ENCODE measurements at regions not wholly inside any gene's neighbourhood (a gene's known extent, or its start where the extent isn't known, plus 50 kb on each side); places are given as distances from the start of the nearest gene placed in this dataset.

GRCh38 chr9:13491138-13491492, 211.6 kb upstream of the MPDZ start:
- DNase-seq (ENCODE audit: low read depth), result no peak

- DNase-seq (ENCODE audit: low read depth), result no peak
Measured at GRCh38 chr9:13487936-13488335, 208.4 kb upstream of the MPDZ start.

GRCh38 chr9:13487498-13487897, 208.0 kb upstream of the MPDZ start:
- DNase-seq (ENCODE audit: low read depth), result no peak

GRCh38 chr9:13487071-13487470, 207.6 kb upstream of the MPDZ start:
- DNase-seq (ENCODE audit: low read depth), result no peak

- peak; percentile 9 for DNase-seq (ENCODE audit: low read depth)
Measured at GRCh38 chr9:13485068-13485596, 205.6 kb upstream of the MPDZ start.

GRCh38 chr9:13484186-13484585, 204.7 kb upstream of the MPDZ start:
- DNase-seq (ENCODE audit: low read depth), result no peak

- no peak for DNase-seq (ENCODE audit: low read depth)
Measured at GRCh38 chr9:13481274-13481673, 201.8 kb upstream of the MPDZ start.

- DNase-seq (ENCODE audit: low read depth), result no peak
Measured at GRCh38 chr9:13480693-13481092, 201.2 kb upstream of the MPDZ start.

- DNase-seq (ENCODE audit: low read depth), result no peak
Measured at GRCh38 chr9:13479096-13479495, 199.6 kb upstream of the MPDZ start.

GRCh38 chr9:13478639-13479038, 199.1 kb upstream of the MPDZ start:
- no peak for DNase-seq (ENCODE audit: low read depth)

GRCh38 chr9:13478160-13478559, 198.7 kb upstream of the MPDZ start:
- DNase-seq (ENCODE audit: low read depth), result no peak

- DNase-seq (ENCODE audit: low read depth), result no peak
Measured at GRCh38 chr9:13470836-13471235, 191.3 kb upstream of the MPDZ start.

GRCh38 chr9:13467157-13467556, 187.7 kb upstream of the MPDZ start:
- DNase-seq (ENCODE audit: low read depth), result no peak

- DNase-seq (ENCODE audit: low read depth), result no peak
Measured at GRCh38 chr9:13461414-13461991, 182.0 kb upstream of the MPDZ start.

GRCh38 chr9:13459071-13459470, 179.6 kb upstream of the MPDZ start:
- no peak for DNase-seq (ENCODE audit: low read depth)

- DNase-seq (ENCODE audit: low read depth), result no peak
Measured at GRCh38 chr9:13457795-13458194, 178.3 kb upstream of the MPDZ start.

- peak; percentile 10 for DNase-seq (ENCODE audit: low read depth)
Measured at GRCh38 chr9:13450723-13451122, 171.2 kb upstream of the MPDZ start.

- DNase-seq (ENCODE audit: low read depth), result no peak
Measured at GRCh38 chr9:13448482-13448881, 169.0 kb upstream of the MPDZ start.

GRCh38 chr9:13447843-13448422, 168.4 kb upstream of the MPDZ start:
- no peak for DNase-seq (ENCODE audit: low read depth)

GRCh38 chr9:13446938-13447842, 167.7 kb upstream of the MPDZ start:
- no peak for DNase-seq (ENCODE audit: low read depth)

- no peak for DNase-seq (ENCODE audit: low read depth)
Measured at GRCh38 chr9:13446286-13446937, 166.9 kb upstream of the MPDZ start.

- DNase-seq (ENCODE audit: low read depth), result no peak
Measured at GRCh38 chr9:13445103-13445500, 165.6 kb upstream of the MPDZ start.

Measured in RPMI7951 (cell line).